Left renal pelvis (tissue), 4 donors: ENCODE measurements at regions not wholly inside any gene's neighbourhood (a gene's known extent, or its start where the extent isn't known, plus 50 kb on each side); places are given as distances from the start of the nearest gene placed in this dataset.

ENCODE experiments used
- DNase-seq, 4 donors: peaks; one replicate each; pipeline ENCODE4 v3.0.0-alpha.2; 2013; ENCODE audit warnings: low read depth in 4 of 4, low spot score in 3 of 4

DNA sequence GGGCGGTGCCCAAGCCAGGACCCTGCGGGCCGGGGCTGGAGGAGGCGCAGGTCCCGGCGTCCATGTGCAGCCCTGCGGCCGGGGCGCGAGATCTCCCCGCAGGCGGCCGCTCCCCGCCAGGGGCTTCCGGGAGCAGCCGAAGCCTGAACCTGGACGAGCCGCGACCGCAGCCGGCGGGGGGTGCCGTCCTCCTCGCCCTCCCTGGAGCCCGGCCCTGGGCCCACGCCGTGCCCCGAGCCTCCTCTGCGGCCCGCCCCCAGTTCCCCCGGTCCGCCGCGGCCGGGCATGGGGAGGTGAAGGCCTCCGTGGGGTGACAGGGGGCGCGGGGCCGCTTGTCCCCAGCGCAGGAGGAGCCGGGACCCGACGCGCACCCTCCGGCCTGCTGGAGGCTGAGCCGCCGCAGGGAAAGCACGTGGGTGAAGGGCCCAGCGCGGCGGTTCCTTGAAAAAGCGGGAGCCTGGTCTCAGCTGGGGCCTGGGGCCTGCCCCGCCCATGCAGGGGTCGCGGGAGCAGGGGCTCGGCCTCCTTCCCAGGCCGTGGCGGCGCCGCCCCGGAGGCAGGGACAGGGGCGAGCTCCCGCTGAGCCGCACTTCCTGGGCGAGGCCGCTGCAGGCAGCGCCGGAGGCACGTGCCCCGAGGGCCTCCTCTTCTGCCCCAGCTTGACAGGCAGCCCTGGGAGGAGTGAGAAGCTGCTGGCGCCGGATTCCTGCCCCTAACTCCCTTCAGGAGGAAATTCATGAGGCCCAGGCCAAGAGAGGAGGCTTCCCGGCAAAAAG is 55.6 kb upstream of the PPP2R5C start:
- DNase-seq = no peak

DNA sequence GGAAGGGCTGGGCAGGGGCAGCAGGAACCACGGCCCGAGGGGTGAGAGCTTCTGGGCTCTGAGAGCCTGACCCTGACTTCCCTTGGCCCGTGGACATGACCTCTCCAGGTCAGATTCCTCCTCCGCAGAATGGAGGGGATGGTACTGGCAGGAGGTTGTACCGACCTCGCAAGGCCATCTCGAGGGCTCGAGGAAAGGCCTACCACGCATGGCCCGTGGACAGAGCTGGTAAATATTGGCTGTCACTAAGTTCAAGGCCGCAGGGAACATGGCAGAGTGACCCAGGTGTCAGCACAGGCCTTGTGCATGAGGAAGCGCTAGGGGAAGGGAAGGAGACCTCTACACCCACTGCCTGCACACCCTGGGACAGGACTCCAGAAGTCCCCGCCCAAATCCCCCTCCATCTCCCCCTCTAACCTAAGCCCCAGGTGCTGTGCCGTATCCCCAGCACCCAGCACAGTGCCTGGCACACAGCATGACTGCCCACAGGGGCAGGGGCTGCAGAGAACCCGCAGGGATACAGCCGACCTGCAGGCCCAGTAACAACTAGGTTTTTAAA is 54.9 kb upstream of the PPP2R5C start:
- no peak for DNase-seq

DNA sequence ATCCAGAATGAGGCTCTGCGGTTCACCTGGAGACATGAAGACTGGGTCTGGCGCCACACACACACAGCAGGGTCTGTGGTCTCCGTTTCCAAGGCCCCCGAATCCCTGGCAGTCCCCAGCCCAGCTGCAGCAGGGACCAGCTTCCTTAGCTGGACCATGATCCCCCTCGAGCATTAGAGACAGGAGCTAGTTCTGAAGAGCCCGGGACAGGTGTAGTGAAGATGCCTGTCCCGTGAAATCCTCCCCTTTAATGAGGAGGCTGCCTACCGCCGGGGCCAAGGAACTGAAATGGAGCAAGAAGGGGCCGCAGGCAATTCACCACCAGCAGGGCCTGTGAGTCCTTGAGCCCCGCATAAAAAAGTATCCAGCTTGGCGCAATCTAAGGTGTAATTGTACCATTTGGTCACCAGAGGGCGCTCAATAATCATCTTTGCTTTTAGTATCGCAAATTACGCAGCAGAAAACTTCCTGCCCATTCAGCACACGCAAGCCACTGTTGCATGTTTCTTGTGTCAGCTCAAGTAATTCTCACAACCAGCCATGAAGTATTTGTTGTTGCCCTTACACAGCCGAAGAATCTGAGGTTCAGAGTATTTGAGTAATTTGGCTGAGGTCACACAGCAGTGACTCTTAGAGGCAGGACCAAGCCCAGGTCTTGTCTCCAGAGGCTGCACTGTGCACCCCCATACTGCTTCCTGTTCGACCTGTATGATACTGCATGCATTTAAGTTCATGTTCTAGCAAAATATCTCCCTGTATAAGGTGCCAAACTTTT is 54.3 kb upstream of the PPP2R5C start:
- DNase-seq = peak; percentile 58 to 76 (median 66)

DNA sequence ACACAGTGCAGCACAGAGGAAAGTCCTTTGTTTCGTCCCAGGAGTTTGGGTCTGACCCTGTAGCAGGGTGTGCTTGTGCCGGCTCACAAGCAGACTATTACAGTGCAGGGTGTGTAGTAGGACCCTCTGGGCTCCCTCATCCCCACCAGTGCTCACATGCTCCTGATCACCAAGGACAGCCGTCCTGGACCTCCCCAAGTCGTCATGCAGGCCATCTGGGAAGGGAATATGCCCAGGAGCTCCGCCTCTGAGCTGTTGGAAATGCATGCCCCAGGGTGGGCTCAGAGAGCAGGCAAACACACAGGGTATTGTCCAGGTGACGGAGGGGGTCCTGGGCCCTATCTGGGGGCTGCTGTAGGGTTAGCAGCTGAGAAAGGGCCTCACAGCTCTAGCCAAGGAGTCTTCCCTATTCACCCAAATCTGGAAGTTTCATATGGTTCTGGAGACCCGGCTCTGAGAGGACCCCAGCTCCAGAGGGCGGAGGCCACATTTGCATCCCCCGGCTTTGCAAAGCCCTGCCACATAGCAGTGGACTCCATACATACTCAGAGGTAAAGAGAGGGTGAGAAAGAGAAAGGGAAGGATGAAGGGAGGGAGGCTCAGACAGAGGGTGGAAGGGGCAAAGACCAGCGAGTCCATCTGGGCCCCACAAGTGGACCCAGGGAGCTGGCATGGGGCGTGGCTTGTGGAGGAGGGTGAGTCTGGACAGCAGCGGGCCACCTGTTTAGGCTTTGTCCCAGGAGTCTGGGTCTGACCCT is 53.5 kb upstream of the PPP2R5C start:
- DNase-seq = no peak

DNA sequence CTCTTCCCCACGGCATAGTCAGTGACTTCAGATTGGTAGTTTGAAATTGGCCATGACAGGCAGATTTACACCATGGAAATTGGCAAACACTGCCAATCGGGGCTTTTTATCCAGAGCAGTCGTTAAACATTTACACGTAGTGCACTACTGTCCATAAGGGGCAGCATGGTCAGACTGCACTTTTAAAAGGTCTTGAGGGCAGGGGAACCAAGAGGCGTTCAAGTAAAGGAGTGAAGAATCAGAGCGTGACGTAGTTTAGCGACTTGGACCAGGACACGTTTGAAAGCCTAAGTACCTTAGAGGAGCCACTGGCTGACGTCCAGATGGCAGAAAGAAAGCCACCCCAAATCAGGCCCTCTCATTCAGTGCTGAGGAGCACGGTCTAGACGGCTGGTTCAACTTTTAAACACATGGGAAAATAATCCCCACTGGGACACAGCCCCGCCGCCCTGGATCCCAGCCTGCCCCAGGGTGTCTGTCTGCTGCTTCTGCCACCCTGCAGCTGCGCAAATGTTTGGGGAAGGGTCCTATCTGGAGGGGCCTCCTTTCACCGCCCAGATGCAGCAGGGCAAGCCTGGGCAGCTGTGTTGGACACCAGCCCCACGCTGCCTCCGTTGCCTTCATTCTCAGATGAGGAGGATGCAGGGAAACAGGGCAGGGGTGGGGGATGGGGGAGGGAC is 52.5 kb upstream of the PPP2R5C start:
- no peak for DNase-seq

DNA sequence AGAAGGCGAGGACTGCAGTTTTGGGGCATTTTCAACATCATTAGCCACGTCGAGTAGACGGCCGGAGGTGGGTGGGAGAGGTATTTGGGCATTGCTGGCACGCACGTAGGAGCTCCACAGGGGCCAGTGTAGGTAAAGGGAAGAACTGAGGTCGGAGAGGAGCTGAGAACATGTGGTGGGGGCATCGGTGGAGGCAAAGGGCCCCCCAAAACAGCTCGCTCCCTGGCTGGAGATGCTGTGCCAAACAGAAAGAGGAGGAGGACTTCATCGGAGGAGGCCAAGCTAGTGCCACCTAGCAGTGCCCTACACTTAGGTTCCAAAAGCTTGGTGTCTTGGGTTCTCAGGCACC is 52.0 kb upstream of the PPP2R5C start:
- DNase-seq = no peak

DNA sequence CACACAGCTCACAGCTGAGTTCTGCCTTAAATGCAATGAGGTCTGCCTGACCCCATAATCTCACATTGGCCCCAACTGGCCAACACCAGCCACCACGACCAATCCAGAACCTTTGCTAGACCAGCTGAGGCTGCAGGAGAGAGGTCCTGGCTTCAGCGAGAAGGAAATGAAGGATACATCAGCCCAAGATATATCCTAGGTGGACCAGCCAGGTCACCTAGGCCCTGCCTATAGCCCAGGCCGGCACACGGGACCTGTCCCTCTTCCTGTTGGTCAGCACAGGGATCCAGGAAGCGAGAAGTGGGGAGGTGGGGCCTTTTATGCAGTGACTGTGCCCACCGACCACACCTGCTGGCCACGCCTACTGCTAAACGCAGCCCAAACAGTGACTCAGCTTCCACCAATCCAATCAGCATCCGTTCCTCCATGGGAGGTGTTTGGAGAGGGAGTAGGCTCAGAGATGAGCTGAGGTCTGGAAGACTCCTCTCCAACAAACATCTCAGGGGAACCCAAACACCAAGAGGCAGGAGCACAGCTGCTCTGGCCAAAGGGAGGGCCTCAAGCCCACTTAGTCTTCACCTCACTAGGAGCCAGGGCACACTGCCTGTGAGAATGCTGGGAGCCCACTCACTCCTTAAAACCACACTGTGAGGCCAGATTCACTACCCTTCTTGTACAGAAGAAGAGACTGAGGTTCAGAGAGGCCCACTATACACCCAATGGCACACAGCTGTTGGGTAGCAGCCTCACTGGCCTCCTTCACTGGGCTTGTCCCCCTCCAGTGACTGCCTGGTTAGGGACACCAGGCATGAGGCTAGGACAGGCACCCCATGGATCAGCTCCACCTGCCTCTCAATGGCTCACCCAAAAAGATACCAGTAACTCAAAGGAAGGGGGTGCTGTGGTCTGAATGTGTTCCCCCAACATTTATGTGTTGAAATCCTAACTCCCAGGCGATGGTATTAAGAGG is 51.3 kb upstream of the PPP2R5C start:
- DNase-seq = no peak

DNA sequence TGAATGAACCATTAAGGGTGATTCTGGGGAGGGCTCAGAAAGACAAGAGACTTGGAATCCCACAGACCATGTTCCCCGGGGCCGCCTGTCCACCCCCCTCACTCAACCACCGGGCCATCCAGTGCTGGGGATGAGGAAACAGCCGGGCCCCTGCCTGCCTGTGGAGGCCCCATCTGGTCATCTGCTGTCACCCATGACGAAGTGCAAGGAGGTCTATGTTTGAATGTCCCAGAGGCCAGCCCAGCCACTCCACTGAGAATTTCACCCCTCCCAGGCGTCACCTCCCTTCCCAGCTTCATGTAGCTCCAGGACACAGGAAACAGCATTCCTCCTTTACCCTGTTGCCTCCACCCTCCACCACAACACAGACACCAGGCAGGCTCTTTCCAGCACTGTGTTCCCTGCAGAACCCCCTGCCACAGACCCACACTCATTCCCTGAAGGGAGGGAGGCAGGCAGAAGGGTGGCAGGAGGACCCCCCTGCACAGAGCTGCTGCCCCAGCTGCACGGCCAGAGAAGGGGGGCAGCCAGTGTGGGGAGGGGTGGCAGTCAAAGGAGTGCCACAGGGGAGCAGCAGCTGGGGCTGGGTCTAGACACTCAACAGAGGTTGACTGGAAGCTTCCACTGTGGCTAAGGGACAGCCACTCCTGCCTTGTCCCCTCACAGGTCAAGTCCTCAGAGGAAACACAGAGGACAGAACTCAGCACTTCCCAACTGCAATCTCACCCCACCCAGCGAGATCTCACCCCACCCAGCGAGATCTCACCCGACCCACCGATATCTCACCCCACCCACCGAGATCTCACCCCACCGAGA is 50.3 kb upstream of the PPP2R5C start:
- no peak for DNase-seq
